HG02642 (cell line): ENCODE measurements at regions not wholly inside any gene's neighbourhood (a gene's known extent, or its start where the extent isn't known, plus 50 kb on each side); places are given as distances from the start of the nearest gene placed in this dataset.
"Not testable (repeated sequence)": the region's sequence is repeated elsewhere in the genome, so short reads cannot be mapped to it uniquely, and the experiment has no call there.

Experiments
- ATAC-seq: cut with Tn5 transposase; IDR thresholded peaks from one replicate; pipeline ENCODE4 v1.9.1; 2021; ENCODE audit warnings: mild to moderate bottlenecking; ENCODE audit not compliant: unreplicated experiment, poor library complexity

- ATAC-seq = no peak
These were observed 171.9 kb downstream of the RPS24 start for GRCh38 chr10:78205457-78206016.

- no peak for ATAC-seq
These were observed 173.6 kb downstream of the RPS24 start for GRCh38 chr10:78207216-78207615.

GRCh38 chr10:78207776-78208175 lies 174.1 kb downstream of the RPS24 start:
- ATAC-seq = no peak

- ATAC-seq = no peak
These were observed 176.3 kb downstream of the RPS24 start for GRCh38 chr10:78209970-78210369.

GRCh38 chr10:78210548-78210947 lies 176.9 kb downstream of the RPS24 start:
- ATAC-seq = no peak

GRCh38 chr10:78210976-78211375 lies 177.3 kb downstream of the RPS24 start:
- ATAC-seq = no peak

- ATAC-seq = no peak
These were observed 177.9 kb downstream of the RPS24 start for GRCh38 chr10:78211561-78212051.

GRCh38 chr10:78212060-78212785 lies 178.6 kb downstream of the RPS24 start:
- ATAC-seq = no peak

- ATAC-seq = no peak
These were observed 179.1 kb downstream of the RPS24 start for GRCh38 chr10:78212786-78213175.

- no peak for ATAC-seq
These were observed 181.3 kb downstream of the RPS24 start for GRCh38 chr10:78214955-78215354.

GRCh38 chr10:78215645-78216044 lies 182.0 kb downstream of the RPS24 start:
- no peak for ATAC-seq

GRCh38 chr10:78217336-78217735 lies 183.7 kb downstream of the RPS24 start:
- ATAC-seq = no peak

GRCh38 chr10:78218798-78219490 lies 185.3 kb downstream of the RPS24 start:
- ATAC-seq = no peak

- ATAC-seq = not testable (repeated sequence)
These were observed 185.9 kb downstream of the RPS24 start for GRCh38 chr10:78219568-78219967.

- ATAC-seq = no peak
These were observed 187.1 kb downstream of the RPS24 start for GRCh38 chr10:78220781-78221180.

- no peak for ATAC-seq
These were observed 188.6 kb downstream of the RPS24 start for GRCh38 chr10:78222096-78222790.

- no peak for ATAC-seq
These were observed 189.4 kb downstream of the RPS24 start for GRCh38 chr10:78223088-78223487.

- no peak for ATAC-seq
These were observed 190.9 kb downstream of the RPS24 start for GRCh38 chr10:78224602-78225001.

- no peak for ATAC-seq
These were observed 191.9 kb downstream of the RPS24 start for GRCh38 chr10:78225594-78225993.

- ATAC-seq = no peak
These were observed 195.8 kb downstream of the RPS24 start for GRCh38 chr10:78229489-78229888.
